Kidney capillary endothelial cell (primary cell): ENCODE measurements at regions not wholly inside any gene's neighbourhood (a gene's known extent, or its start where the extent isn't known, plus 50 kb on each side); places are given as distances from the start of the nearest gene placed in this dataset.

ENCODE experiments used
- DNase-seq: peaks from one replicate; pipeline ENCODE4 v3.0.0-alpha.2; 2018; ENCODE audit warnings: low spot score

DNA sequence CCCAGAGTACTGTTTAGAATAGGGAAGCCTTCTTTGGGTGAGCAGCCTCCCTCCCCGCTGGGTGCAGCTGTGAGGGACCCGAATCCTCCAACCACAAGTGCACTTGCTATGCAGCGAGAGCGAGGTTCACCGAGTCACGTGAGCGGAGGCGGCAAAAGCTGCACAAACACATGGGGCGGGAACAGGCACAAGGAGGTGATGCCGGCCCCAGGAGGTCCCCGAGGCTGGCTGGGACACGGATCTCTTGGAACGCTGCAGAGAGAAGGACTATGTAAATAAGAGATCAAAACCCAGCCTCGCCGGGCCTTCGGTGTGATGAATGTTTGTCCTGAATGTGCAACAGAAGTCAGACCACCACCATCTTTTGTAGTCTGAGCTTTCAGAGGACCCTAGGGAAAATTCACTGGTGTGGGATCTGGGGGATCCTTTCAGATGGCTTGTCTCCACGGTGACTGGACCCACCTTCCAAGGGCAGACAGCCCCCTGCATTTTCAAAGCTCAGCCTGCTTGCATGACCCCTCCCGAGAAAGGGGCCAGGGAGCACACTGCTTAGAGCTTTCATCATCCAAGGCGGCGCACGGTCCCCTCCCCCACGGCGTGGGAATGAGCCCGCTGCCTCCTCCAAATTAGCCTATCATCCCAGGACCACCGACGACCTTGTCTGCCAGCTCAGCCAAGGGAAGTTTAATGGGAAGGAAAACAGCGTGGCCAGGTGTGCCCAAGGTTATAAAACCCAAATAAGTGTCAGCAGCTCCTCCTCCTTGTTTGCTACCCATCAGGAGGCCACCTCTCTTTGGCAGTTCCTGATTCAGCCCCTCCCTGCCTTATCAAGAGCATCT is 327.7 kb downstream of the CXCL12 start:
- no peak for DNase-seq

GRCh38 chr10:44056206-44056605 is 328.7 kb downstream of the CXCL12 start:
- no peak for DNase-seq

DNA sequence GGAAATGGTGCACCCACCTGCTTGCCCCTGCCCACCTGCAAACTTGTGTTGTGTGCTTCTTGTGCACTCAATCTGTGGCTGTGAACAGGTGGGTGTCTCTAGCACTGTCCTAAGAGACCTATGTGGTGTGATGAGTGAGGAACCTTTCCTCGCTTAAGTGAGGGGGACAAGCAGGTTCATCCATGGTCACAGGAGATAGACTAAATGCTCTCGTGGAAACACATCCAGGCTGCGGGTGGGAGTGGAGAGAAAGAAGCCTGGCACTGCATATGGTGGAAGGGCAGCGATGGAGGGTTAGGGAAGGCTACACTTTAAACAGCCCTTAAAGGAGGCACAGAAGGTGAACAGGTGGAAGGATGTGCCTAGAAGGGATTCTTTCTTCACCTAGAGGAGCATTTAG is 330.9 kb downstream of the CXCL12 start:
- DNase-seq: no peak

DNA sequence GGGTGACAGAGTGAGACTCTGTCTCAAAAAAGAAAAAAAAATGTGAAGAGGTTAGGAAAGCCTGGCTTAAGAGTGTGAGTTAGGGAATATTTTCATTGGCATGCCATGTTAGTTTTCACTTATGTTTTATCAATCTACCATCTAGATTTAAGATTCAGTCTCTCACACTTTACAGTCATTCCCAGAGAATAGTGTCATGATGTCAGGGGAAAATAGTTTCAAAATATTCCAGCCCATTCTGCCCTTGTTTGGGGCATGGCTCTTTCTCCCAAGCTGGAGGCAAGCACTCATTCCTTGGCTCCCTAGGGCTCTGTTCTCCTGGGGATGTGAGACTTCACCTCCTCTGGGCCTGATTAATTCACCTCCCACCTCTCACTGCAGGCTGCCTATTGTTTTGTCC is 331.5 kb downstream of the CXCL12 start:
- DNase-seq: no peak

DNA sequence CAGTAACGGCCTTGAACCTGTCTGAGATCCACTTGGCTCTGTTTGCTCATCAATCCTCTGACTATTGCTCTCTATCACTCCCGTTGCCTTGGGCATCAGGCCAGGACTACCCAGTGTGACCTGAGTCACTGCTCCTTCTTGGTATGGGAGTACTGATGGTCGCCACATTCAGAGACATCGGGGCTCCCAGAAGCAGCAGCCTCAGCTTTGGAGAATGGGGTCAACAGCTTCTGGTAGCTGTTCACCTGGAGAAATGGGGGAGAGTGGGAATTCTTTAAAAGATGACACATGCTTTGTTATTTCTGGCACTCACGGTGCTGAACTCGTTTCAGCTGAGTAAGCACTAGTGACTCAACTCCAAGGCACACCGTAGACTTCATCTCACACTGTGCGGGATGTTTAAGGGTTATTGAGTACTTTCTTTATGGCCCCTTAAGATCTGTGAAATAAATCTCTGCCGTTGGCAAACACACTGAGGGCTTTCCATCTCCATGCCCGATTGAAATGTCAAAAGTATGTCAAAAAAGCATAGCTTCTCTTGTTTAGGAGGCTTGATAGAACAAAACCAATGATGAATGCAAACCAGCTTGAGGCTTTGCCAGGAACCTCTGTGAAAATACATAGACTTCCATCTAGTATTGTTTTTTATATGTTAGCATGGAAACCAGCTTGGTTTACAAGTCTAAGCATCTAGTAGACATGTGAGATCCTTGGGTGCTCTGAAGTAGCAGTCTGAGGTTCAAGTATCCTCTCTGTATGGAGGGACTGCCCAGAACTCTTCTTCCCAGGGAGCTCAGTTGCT is 333.1 kb downstream of the CXCL12 start:
- DNase-seq: peak; percentile 15

- no peak for DNase-seq
Measured at GRCh38 chr10:44051091-44051490, 333.8 kb downstream of the CXCL12 start.

GRCh38 chr10:44049301-44050015 is 335.4 kb downstream of the CXCL12 start:
- no peak for DNase-seq

- DNase-seq: peak; percentile 18
Measured at GRCh38 chr10:44047361-44047760, 337.5 kb downstream of the CXCL12 start.

DNA sequence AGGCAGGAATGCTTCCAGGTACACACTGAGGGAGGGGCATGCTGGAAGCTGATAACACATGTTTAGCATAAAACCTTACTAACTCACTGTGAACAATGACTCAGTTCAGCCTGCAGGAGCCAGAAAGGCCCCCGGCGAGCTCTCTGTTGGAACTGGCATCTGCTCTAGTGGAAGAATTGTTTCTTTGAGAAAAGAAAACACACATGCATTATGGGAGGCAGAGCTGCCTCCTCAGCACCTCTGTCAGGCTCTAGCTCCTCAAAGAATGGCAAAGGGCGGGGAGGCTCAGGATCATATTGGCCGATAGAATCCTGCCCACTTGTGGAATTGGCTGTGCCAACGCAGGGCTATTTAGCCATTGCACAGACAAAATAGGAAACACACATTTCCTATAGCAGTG is 338.3 kb downstream of the CXCL12 start:
- DNase-seq: peak; percentile 10

DNA sequence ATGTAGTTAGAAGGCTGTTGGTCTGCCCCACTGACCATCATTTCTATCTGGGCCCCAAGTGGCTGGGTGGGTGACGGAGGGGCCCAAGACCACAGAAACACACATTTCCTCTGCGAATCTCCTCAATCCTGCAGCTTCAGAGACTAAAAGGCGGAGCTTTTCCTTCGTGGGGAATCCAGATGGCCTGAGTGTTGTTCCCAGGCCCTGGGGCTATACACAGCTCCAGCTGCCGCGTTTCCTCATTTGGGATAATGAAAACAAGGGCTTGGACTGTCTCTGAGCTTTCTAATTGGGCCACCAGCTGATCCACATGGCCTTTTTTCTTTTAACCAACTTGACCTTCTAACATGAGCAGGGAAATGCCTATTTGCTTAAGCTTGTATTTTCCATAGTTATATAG is 339.9 kb downstream of the CXCL12 start:
- DNase-seq: no peak

- no peak for DNase-seq
Measured at GRCh38 chr10:44044549-44044948, 340.3 kb downstream of the CXCL12 start.

GRCh38 chr10:44043646-44044375 is 341.1 kb downstream of the CXCL12 start:
- no peak for DNase-seq

DNA sequence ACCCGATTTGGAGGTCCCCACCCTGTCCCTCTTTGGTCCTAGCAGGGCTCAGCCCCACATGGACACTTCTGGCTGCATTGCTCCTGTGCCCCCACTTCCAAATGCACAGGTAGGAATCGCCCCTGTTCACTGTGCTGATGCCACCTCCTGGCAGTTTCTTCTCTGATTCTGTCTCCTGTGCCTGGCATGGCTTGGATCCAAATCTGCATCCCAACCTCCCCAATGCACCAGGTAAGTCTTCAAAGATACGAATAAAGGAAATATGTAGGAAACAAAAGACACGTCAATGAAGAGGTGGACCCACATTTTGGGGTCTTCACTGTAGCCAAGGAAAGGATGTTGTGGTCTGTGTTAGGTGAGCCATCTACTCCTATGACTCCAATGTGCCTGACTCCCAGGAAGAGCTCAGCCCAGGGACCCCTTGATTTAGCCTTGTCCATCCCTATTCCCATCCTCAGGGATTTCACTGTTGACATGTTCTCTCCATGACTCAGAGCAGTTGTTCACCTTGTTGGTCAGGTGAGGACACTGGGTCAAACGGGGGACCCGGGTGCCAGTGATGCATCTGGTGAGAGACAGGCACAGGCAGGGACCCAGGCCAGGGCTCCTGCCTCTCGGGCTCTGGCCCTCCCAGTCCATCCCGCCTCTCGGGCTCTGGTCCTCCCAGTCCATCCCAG is 341.8 kb downstream of the CXCL12 start:
- DNase-seq: no peak

GRCh38 chr10:44042075-44042770 is 342.7 kb downstream of the CXCL12 start:
- no peak for DNase-seq

- no peak for DNase-seq
Measured at GRCh38 chr10:44039599-44039998, 345.3 kb downstream of the CXCL12 start.

DNA sequence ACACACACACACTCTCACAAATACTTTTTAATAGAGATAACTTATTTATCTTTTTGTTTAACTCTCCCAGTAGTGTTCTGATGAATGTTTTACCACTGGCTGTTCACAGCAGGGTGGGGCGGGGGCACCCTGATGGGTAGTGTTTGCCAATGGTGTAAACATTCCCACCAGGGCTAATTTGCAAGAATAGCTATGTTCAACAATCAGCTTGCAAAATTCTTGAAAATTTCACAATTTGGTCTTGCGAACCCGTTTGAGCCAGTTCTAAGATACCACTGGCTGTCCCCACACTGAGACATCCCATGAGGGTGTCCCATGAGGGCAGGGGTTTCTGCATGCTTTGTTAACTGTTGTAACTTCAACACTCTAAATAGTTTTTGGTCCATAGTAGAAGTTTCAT is 348.5 kb downstream of the CXCL12 start:
- DNase-seq: no peak

GRCh38 chr10:44035474-44036197 is 349.3 kb downstream of the CXCL12 start:
- DNase-seq: no peak

GRCh38 chr10:44034946-44035345 is 350.0 kb downstream of the CXCL12 start:
- no peak for DNase-seq

- no peak for DNase-seq
Measured at GRCh38 chr10:44033008-44033407, 351.9 kb downstream of the CXCL12 start.

- DNase-seq: no peak
Measured at GRCh38 chr10:44032216-44032615, 352.7 kb downstream of the CXCL12 start.
